ENCODE measurements at regions not wholly inside any gene's neighbourhood (a gene's known extent, or its start where the extent isn't known, plus 50 kb on each side); places are given as distances from the start of the nearest gene placed in this dataset.

GRCh38 chr1:177848577-177848976 is 121.3 kb downstream of the SEC16B start:
- no peak overlapping the region for H3K4me2 ChIP-seq (ENCODE audit: low read length)
- BruUV-seq (replicated peaks) = no TSS peak
- intact Hi-C loops (cut with micrococcal nuclease; ENCODE audit: unreplicated experiment) = no loop called here
- DNase-seq (ENCODE audit: low spot score) = no peak
- no peak overlapping the region for H2AFZ ChIP-seq (ENCODE audit: low read length)
- no peak overlapping the region for H3K27ac ChIP-seq (ENCODE audit: low read depth, low read length, poor library complexity, severe bottlenecking)
- H3K9me2 ChIP-seq (ENCODE audit: insufficient read depth, low read length) = no peaks in the 10 kb centered on the region
- H3K4me3 ChIP-seq (ENCODE audit: low read depth, low read length, poor library complexity, severe bottlenecking) = no peak overlapping the region
- TF ChIP-seq CTCF (conservative IDR thresholded peaks at IDR 0.05; ENCODE audit: low read length) (no peak), EZH2phosphoT487 (IDR thresholded peaks at IDR 0.05; ENCODE audit: borderline replicate concordance, low read depth, low read length) (no peak)
- no peaks in the 10 kb centered on the region for H4K20me1 ChIP-seq (ENCODE audit: insufficient read depth, low read length)
- no peaks in the 10 kb centered on the region for H3K79me2 ChIP-seq (ENCODE audit: insufficient read depth, low read depth, low read length)
- POLR2A ChIA-PET = no interaction called here
- no peaks in the 10 kb centered on the region for H3K36me3 ChIP-seq (ENCODE audit: insufficient read depth, low read length)
- no peaks in the 10 kb centered on the region for H3K9me3 ChIP-seq (ENCODE audit: low read length)
- CTCF ChIA-PET (ENCODE audit: unreplicated experiment) = no interaction called here
- no peaks in the 10 kb centered on the region for H3K4me1 ChIP-seq (ENCODE audit: insufficient read depth, low read length, poor library complexity, severe bottlenecking)

GRCh38 chr1:177847843-177848242 is 122.0 kb downstream of the SEC16B start:
- H3K4me1 ChIP-seq (ENCODE audit: insufficient read depth, low read length, poor library complexity, severe bottlenecking) = no peaks in the 10 kb centered on the region

More at GRCh38 chr1:177847843-177848242, 122.0 kb downstream of the SEC16B start:
- H3K9me3 ChIP-seq (ENCODE audit: low read length) = no peaks in the 10 kb centered on the region
- intact Hi-C loops (cut with micrococcal nuclease; ENCODE audit: unreplicated experiment) = no loop called here
- no peak for TF ChIP-seq EZH2phosphoT487 (IDR thresholded peaks at IDR 0.05; ENCODE audit: borderline replicate concordance, low read depth, low read length)
- TF ChIP-seq CTCF (conservative IDR thresholded peaks at IDR 0.05; ENCODE audit: low read length) = no peak
- ChIA-PET POLR2A (interaction anchor here (0.6 kb wide), 1 partner anchor 208 kb away, joined by 8 read pairs; no protein-coding TSS in a partner anchor), CTCF (ENCODE audit: unreplicated experiment) (no interaction called here)
- H2AFZ ChIP-seq (ENCODE audit: low read length) = no peak overlapping the region
- no peak for DNase-seq (ENCODE audit: low spot score)
- H3K4me3 ChIP-seq (ENCODE audit: low read depth, low read length, poor library complexity, severe bottlenecking) = no peak overlapping the region
- H3K4me2 ChIP-seq (ENCODE audit: low read length) = no peak overlapping the region
- no peaks in the 10 kb centered on the region for H3K9me2 ChIP-seq (ENCODE audit: insufficient read depth, low read length)
- no peaks in the 10 kb centered on the region for H3K36me3 ChIP-seq (ENCODE audit: insufficient read depth, low read length)
- no peaks in the 10 kb centered on the region for H4K20me1 ChIP-seq (ENCODE audit: insufficient read depth, low read length)
- no TSS peak for BruUV-seq (replicated peaks)
- H3K27ac ChIP-seq (ENCODE audit: low read depth, low read length, poor library complexity, severe bottlenecking) = no peak overlapping the region
- H3K79me2 ChIP-seq (ENCODE audit: insufficient read depth, low read depth, low read length) = no peaks in the 10 kb centered on the region

Measured in OCI-LY7 (cell line).